Endothelial cell (in vitro differentiated cells): ENCODE measurements at regions not wholly inside any gene's neighbourhood (a gene's known extent, or its start where the extent isn't known, plus 50 kb on each side); places are given as distances from the start of the nearest gene placed in this dataset.

Experiments
- DNase-seq: peaks from one replicate; pipeline ENCODE4 v3.0.0; 2021; ENCODE audit warnings: low spot score
- H3K27ac Mint-ChIP-seq: one replicate; pipeline ENCODE4 v1.8.0; 2021; ENCODE audit warnings: mixed read lengths, inconsistent platforms; ENCODE audit not compliant: unreplicated experiment
- H3K27me3 Mint-ChIP-seq: one replicate; pipeline ENCODE4 v1.8.0; 2021; ENCODE audit warnings: mild to moderate bottlenecking, moderate library complexity, mixed read lengths, inconsistent platforms; ENCODE audit not compliant: unreplicated experiment
- H3K36me3 Mint-ChIP-seq: one replicate; pipeline ENCODE4 v1.8.0; 2021; ENCODE audit warnings: mild to moderate bottlenecking, low read depth, mixed read lengths, inconsistent platforms; ENCODE audit not compliant: unreplicated experiment
- H3K4me1 Mint-ChIP-seq: one replicate; pipeline ENCODE4 v1.8.0; 2021; ENCODE audit warnings: mild to moderate bottlenecking, mixed read lengths, inconsistent platforms; ENCODE audit not compliant: unreplicated experiment
- H3K4me3 Mint-ChIP-seq: one replicate; pipeline ENCODE4 v1.8.0; 2021; ENCODE audit warnings: mild to moderate bottlenecking, mixed read lengths, inconsistent platforms; ENCODE audit not compliant: unreplicated experiment
- H3K9me3 Mint-ChIP-seq: one replicate; pipeline ENCODE4 v1.8.0; 2021; ENCODE audit warnings: mixed read lengths, inconsistent platforms; ENCODE audit not compliant: unreplicated experiment
- TF ChIP-seq, protein P1 (sequence below): fragments of 200-600 bp; sonication (generic); IDR thresholded peaks from one replicate; pipeline ENCODE4 v1.5.0; 2021; ENCODE audit warnings: antibody characterized with exemption; ENCODE audit not compliant: unreplicated experiment

- TF ChIP-seq, protein P1, sequence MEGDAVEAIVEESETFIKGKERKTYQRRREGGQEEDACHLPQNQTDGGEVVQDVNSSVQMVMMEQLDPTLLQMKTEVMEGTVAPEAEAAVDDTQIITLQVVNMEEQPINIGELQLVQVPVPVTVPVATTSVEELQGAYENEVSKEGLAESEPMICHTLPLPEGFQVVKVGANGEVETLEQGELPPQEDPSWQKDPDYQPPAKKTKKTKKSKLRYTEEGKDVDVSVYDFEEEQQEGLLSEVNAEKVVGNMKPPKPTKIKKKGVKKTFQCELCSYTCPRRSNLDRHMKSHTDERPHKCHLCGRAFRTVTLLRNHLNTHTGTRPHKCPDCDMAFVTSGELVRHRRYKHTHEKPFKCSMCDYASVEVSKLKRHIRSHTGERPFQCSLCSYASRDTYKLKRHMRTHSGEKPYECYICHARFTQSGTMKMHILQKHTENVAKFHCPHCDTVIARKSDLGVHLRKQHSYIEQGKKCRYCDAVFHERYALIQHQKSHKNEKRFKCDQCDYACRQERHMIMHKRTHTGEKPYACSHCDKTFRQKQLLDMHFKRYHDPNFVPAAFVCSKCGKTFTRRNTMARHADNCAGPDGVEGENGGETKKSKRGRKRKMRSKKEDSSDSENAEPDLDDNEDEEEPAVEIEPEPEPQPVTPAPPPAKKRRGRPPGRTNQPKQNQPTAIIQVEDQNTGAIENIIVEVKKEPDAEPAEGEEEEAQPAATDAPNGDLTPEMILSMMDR: no peak
- H3K27ac Mint-ChIP-seq: no peak overlapping the region
- no peaks in the 10 kb centered on the region for H3K4me1 Mint-ChIP-seq
- no peaks in the 10 kb centered on the region for H3K36me3 Mint-ChIP-seq
- no peak for DNase-seq
- H3K4me3 Mint-ChIP-seq: no peak overlapping the region
- H3K27me3 Mint-ChIP-seq: peaks cover 3% of the 10 kb centered on the region
- H3K9me3 Mint-ChIP-seq: no peaks in the 10 kb centered on the region
Measured at GRCh38 chr14:79986251-79986650, 225.1 kb downstream of the DIO2 start.

DNA sequence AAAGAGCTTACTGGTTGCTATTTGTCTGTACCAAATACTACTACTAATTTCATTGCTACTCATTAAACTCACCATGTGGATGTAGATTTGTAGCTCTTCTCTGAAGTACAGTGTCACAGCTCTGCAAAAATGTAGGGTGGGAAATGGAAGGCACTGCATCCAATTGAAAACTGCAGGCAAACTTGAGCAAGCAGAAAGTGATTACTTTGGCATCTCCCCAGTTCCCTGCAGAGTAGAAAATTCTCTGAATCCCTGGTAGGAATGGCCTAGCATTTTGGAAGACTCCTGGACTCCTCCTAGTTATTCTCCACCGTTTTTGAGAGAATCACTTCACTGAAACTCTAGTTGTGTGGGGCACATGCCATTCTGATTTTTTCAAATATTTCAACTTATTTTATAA, 239.1 kb downstream of the DIO2 start:
- Mint-ChIP-seq H3K27ac (no peak overlapping the region), H3K27me3 (no peaks in the 10 kb centered on the region), H3K9me3 (no peaks in the 10 kb centered on the region), H3K4me1 (no peaks in the 10 kb centered on the region), H3K4me3 (no peak overlapping the region), H3K36me3 (no peaks in the 10 kb centered on the region)
- no peak for DNase-seq
- TF ChIP-seq, protein P1: no peak

DNA sequence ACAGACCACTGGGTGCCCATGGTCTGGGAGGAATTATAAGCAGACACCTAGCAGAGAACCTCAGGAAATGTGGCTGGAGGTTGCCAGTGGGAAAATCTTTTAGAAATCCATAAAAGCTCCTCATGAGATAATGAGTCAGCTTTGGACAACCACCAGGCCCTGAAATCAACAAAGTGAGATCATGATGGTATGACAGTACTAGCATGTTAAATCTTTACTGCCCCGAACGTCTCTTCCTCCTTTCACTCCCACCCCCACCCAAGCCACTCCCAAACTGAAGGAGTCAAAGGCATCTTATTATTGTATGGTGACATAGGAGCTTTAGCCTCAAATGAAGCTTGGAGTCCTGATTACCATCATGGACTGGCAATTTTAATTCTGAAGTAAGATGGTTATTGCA, 240.0 kb downstream of the DIO2 start:
- no peaks in the 10 kb centered on the region for H3K9me3 Mint-ChIP-seq
- H3K36me3 Mint-ChIP-seq: no peaks in the 10 kb centered on the region
- H3K27ac Mint-ChIP-seq: no peak overlapping the region
- no peak overlapping the region for H3K4me3 Mint-ChIP-seq
- H3K4me1 Mint-ChIP-seq: no peaks in the 10 kb centered on the region
- DNase-seq: no peak
- TF ChIP-seq, protein P1: no peak
- H3K27me3 Mint-ChIP-seq: no peaks in the 10 kb centered on the region

DNA sequence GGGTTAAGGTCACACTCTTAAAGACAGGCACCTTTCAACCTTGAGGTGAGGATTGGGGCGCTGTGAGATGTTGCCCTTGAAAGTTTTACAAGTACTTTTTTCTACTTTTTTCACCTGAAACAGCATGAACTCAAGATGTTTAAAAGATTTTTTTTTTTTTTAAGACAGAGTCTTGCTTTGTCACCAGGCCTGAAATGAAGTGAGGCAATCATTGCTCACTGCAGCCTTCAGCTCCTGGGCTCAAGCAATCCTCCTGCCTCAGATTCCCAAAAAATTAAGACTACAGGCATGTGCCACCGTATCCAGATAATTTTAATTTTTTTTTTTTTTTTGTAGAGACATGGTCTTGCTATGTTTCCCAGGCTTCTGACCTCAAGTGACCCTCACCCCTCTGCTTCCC, 243.9 kb downstream of the DIO2 start:
- no peaks in the 10 kb centered on the region for H3K36me3 Mint-ChIP-seq
- no peaks in the 10 kb centered on the region for H3K27me3 Mint-ChIP-seq
- H3K27ac Mint-ChIP-seq: no peak overlapping the region
- DNase-seq: no peak
- H3K4me1 Mint-ChIP-seq: no peaks in the 10 kb centered on the region
- TF ChIP-seq, protein P1: no peak
- H3K9me3 Mint-ChIP-seq: no peaks in the 10 kb centered on the region
- no peak overlapping the region for H3K4me3 Mint-ChIP-seq

- Mint-ChIP-seq H3K9me3 (no peaks in the 10 kb centered on the region), H3K36me3 (no peaks in the 10 kb centered on the region), H3K4me3 (no peak overlapping the region), H3K27me3 (no peaks in the 10 kb centered on the region), H3K27ac (no peak overlapping the region), H3K4me1 (no peaks in the 10 kb centered on the region)
- TF ChIP-seq, protein P1: no peak
- DNase-seq: no peak
Measured at GRCh38 chr14:79967001-79967400, 244.3 kb downstream of the DIO2 start.
